KMS-11 (cell line): ENCODE measurements at regions not wholly inside any gene's neighbourhood (a gene's known extent, or its start where the extent isn't known, plus 50 kb on each side); places are given as distances from the start of the nearest gene placed in this dataset.
"Not testable (repeated sequence)": the region's sequence is repeated elsewhere in the genome, so short reads cannot be mapped to it uniquely, and the experiment has no call there.

ENCODE experiments used
- H2AFZ ChIP-seq: fragments of 200-600 bp; sonication (generic); 2 replicates; pipeline ENCODE4 v1.6.1; 2016; ENCODE audit warnings: antibody characterized with exemption, mixed run types, low read depth
- H3K27ac ChIP-seq: fragments of 200-600 bp; sonication (generic); 2 replicates; pipeline ENCODE4 v1.6.1; 2016; ENCODE audit warnings: mild to moderate bottlenecking, mixed run types
- H3K27me3 ChIP-seq: fragments of 200-600 bp; sonication (generic); 2 replicates; pipeline ENCODE4 v1.6.1; 2017; ENCODE audit warnings: mild to moderate bottlenecking, low read depth, mixed run types, moderate library complexity; ENCODE audit not compliant: insufficient read depth
- H3K36me3 ChIP-seq: fragments of 200-600 bp; sonication (generic); 2 replicates; pipeline ENCODE4 v1.6.1; 2017; ENCODE audit warnings: mild to moderate bottlenecking, mixed run types; ENCODE audit not compliant: insufficient read depth
- H3K4me1 ChIP-seq: fragments of 200-600 bp; sonication (generic); 2 replicates; pipeline ENCODE4 v1.6.1; 2016; ENCODE audit warnings: mild to moderate bottlenecking, low read depth, mixed run types; ENCODE audit not compliant: poor library complexity, severe bottlenecking
- H3K4me2 ChIP-seq: fragments of 200-600 bp; sonication (generic); 2 replicates; pipeline ENCODE4 v1.7.0; 2016; ENCODE audit warnings: mild to moderate bottlenecking, mixed run types
- H3K4me3 ChIP-seq: fragments of 200-600 bp; sonication (generic); IDR thresholded peaks from 2 replicates; pipeline ENCODE4 v1.6.1; 2017; ENCODE audit warnings: low read depth, low read length, mixed read lengths; ENCODE audit not compliant: insufficient read depth
- H3K79me2 ChIP-seq: fragments of 200-600 bp; sonication (generic); 2 replicates; pipeline ENCODE4 v1.6.1; 2016; ENCODE audit warnings: low read depth, mixed run types; ENCODE audit not compliant: insufficient read depth
- H3K9ac ChIP-seq: fragments of 200-600 bp; sonication (generic); 2 replicates; pipeline ENCODE4 v1.6.1; 2016; ENCODE audit warnings: mild to moderate bottlenecking, mixed run types
- H4K20me1 ChIP-seq: fragments of 200-600 bp; sonication (generic); 2 replicates; pipeline ENCODE4 v1.6.1; 2016; ENCODE audit warnings: mild to moderate bottlenecking, mixed run types; ENCODE audit not compliant: insufficient read depth
- CTCF ChIP-seq: fragments of 200-600 bp; sonication (generic); conservative IDR thresholded peaks from 2 replicates; pipeline ENCODE4 v1.6.1; 2017; ENCODE audit warnings: low read depth, mild to moderate bottlenecking, antibody characterized with exemption, low read length, moderate library complexity, mixed read lengths

GRCh38 chr14:53841109-53842099 is 115.2 kb downstream of the BMP4 start:
- Histone ChIP-seq H4K20me1 (no peaks in the 10 kb centered on the region), H3K4me3 (no peak overlapping the region), H3K27me3 (no peaks in the 10 kb centered on the region), H3K36me3 (no peaks in the 10 kb centered on the region), H3K4me2 (no peak overlapping the region), H3K4me1 (no peaks in the 10 kb centered on the region), H3K9ac (no peak overlapping the region), H3K27ac (no peak overlapping the region), H2AFZ (no peak overlapping the region), H3K79me2 (no peaks in the 10 kb centered on the region)
- TF ChIP-seq CTCF, result no peak

- Histone ChIP-seq H3K36me3 (no peaks in the 10 kb centered on the region), H3K4me3 (no peak overlapping the region), H4K20me1 (no peaks in the 10 kb centered on the region), H3K4me2 (no peak overlapping the region), H3K27me3 (no peaks in the 10 kb centered on the region), H3K9ac (no peak overlapping the region), H3K27ac (no peak overlapping the region), H3K4me1 (no peaks in the 10 kb centered on the region), H3K79me2 (no peaks in the 10 kb centered on the region), H2AFZ (no peak overlapping the region)
- no peak for TF ChIP-seq CTCF
These were observed 116.2 kb downstream of the BMP4 start for GRCh38 chr14:53840444-53840843.

GRCh38 chr14:53838374-53838773 is 118.3 kb downstream of the BMP4 start:
- Histone ChIP-seq H3K9ac (no peak overlapping the region), H3K4me3 (no peak overlapping the region), H3K79me2 (no peaks in the 10 kb centered on the region), H4K20me1 (no peaks in the 10 kb centered on the region), H3K36me3 (no peaks in the 10 kb centered on the region), H3K4me2 (no peak overlapping the region), H3K4me1 (no peaks in the 10 kb centered on the region), H3K27me3 (no peaks in the 10 kb centered on the region), H2AFZ (no peak overlapping the region), H3K27ac (no peak overlapping the region)
- TF ChIP-seq CTCF, result no peak

- not testable (repeated sequence) for H3K4me1 ChIP-seq, H3K4me2 ChIP-seq, H3K27ac ChIP-seq, H2AFZ ChIP-seq, H3K9ac ChIP-seq, H3K36me3 ChIP-seq, H3K27me3 ChIP-seq, H4K20me1 ChIP-seq, H3K79me2 ChIP-seq, H3K4me3 ChIP-seq
These were observed 119.0 kb downstream of the BMP4 start for GRCh38 chr14:53837656-53838055.

- Histone ChIP-seq H3K4me2 (no peak overlapping the region), H3K9ac (no peak overlapping the region), H3K27me3 (no peaks in the 10 kb centered on the region), H3K79me2 (no peaks in the 10 kb centered on the region), H3K4me1 (no peaks in the 10 kb centered on the region), H3K27ac (no peak overlapping the region), H4K20me1 (no peaks in the 10 kb centered on the region), H3K4me3 (no peak overlapping the region), H3K36me3 (no peaks in the 10 kb centered on the region), H2AFZ (no peak overlapping the region)
- TF ChIP-seq CTCF, result no peak
These were observed 120.1 kb downstream of the BMP4 start for GRCh38 chr14:53836551-53836950.
